PC-3 (cell line): ENCODE measurements at regions not wholly inside any gene's neighbourhood (a gene's known extent, or its start where the extent isn't known, plus 50 kb on each side); places are given as distances from the start of the nearest gene placed in this dataset.

Experiments used
- EZH2 ChIP-seq: fragments of 300-600 bp; sonication (generic); IDR thresholded peaks from one replicate; pipeline ENCODE4 v1.6.1; 2017; ENCODE audit warnings: antibody characterized with exemption, mild to moderate bottlenecking, low read length; ENCODE audit not compliant: unreplicated experiment
- EZH2phosphoT487 ChIP-seq: fragments of 300-600 bp; sonication (generic); IDR thresholded peaks from 2 replicates; pipeline ENCODE4 v1.6.1; 2018; ENCODE audit warnings: mild to moderate bottlenecking, antibody characterized with exemption, low read length, borderline replicate concordance
- TF ChIP-seq, protein P1 (sequence below): fragments of 300-600 bp; sonication (generic); conservative IDR thresholded peaks from 2 replicates; pipeline ENCODE4 v1.5.1; 2017; ENCODE audit warnings: antibody characterized with exemption, low read depth, mild to moderate bottlenecking, low read length

DNA sequence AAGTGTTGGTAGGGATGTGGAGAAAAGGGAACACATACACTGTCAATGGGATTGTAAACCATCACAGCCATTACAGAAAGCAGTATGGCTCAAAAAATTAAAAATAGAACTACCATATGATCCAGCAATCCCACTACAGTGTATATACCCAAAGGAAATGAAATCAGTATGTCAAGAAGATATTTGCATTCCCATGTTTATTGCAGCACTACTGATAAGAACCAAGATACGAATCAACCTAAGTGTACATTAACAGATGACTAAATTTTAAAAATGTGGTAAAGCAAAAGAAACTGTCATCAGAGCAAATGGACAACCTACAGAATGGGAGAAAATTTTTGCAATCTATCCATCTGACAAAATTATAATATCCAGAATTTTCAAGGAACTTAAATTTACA is 290.4 kb downstream of the IPMK start:
- TF ChIP-seq EZH2phosphoT487 (no peak), EZH2 (no peak)
- TF ChIP-seq, protein P1, sequence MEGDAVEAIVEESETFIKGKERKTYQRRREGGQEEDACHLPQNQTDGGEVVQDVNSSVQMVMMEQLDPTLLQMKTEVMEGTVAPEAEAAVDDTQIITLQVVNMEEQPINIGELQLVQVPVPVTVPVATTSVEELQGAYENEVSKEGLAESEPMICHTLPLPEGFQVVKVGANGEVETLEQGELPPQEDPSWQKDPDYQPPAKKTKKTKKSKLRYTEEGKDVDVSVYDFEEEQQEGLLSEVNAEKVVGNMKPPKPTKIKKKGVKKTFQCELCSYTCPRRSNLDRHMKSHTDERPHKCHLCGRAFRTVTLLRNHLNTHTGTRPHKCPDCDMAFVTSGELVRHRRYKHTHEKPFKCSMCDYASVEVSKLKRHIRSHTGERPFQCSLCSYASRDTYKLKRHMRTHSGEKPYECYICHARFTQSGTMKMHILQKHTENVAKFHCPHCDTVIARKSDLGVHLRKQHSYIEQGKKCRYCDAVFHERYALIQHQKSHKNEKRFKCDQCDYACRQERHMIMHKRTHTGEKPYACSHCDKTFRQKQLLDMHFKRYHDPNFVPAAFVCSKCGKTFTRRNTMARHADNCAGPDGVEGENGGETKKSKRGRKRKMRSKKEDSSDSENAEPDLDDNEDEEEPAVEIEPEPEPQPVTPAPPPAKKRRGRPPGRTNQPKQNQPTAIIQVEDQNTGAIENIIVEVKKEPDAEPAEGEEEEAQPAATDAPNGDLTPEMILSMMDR, result no peak
